ENCODE measurements at regions not wholly inside any gene's neighbourhood (a gene's known extent, or its start where the extent isn't known, plus 50 kb on each side); places are given as distances from the start of the nearest gene placed in this dataset.

DNA sequence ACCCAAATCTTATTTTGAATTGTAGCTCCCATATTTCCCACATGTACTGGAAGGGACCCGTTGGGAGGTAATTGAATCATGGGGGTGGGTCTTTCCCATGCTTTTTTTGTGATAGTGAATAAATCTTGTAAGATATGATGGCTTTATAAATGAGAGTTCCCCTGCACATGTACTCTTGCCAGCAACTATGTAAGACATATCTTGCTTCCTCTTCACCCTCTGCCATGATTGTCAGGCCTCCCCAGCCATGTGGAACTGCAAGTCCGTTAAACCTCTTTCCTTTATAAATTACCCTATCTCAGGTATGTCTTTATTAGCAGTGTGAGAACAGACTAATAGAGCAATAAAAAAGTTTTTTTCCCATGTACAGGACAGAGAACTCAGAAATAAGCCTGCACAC is 468.4 kb upstream of the SPHKAP start:
- Histone ChIP-seq H3K4me1 (no peaks in the 10 kb centered on the region), H3K36me3 (no peaks in the 10 kb centered on the region), H3K27ac (no peak overlapping the region), H3K9me3 (no peaks in the 10 kb centered on the region), H3K4me3 (no peak overlapping the region), H3K27me3 (no peaks in the 10 kb centered on the region)
- intact Hi-C loops (cut with DNase I): no loop called here
- no peak for TF ChIP-seq POLR2AphosphoS5 (IDR thresholded peaks at IDR 0.05; ENCODE audit: insufficient read depth in 1 of 2, low read depth in 1 of 2)
- TF ChIP-seq POLR2A (IDR thresholded peaks at IDR 0.05): no peak
- TF ChIP-seq, protein P1, sequence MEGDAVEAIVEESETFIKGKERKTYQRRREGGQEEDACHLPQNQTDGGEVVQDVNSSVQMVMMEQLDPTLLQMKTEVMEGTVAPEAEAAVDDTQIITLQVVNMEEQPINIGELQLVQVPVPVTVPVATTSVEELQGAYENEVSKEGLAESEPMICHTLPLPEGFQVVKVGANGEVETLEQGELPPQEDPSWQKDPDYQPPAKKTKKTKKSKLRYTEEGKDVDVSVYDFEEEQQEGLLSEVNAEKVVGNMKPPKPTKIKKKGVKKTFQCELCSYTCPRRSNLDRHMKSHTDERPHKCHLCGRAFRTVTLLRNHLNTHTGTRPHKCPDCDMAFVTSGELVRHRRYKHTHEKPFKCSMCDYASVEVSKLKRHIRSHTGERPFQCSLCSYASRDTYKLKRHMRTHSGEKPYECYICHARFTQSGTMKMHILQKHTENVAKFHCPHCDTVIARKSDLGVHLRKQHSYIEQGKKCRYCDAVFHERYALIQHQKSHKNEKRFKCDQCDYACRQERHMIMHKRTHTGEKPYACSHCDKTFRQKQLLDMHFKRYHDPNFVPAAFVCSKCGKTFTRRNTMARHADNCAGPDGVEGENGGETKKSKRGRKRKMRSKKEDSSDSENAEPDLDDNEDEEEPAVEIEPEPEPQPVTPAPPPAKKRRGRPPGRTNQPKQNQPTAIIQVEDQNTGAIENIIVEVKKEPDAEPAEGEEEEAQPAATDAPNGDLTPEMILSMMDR (IDR thresholded peaks at IDR 0.05): no peak
- DNase-seq (ENCODE audit: extremely low spot score in 2 of 2): no peak

DNA sequence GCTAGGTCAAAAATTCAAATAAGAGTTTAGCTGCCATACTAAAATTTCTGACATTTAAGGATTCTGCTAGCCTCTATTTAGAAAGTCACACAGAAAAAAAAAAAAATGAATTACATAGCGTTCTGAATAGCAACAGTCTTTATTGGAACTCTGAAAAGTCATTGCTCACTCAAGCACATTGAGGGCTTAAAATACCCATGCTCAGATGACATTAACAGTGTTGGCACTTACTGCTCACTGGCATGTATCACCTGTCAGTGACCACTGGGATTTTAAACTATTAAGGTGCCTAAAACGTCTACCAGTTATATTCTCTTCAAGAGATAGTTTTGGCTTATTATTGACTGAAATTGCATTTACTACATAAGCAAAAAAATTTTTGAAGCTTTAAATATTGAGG is 468.0 kb upstream of the SPHKAP start:
- H3K27ac ChIP-seq: no peak overlapping the region
- intact Hi-C loops (cut with DNase I): no loop called here
- H3K4me3 ChIP-seq: no peak overlapping the region
- no peaks in the 10 kb centered on the region for H3K27me3 ChIP-seq
- no peaks in the 10 kb centered on the region for H3K9me3 ChIP-seq
- no peaks in the 10 kb centered on the region for H3K36me3 ChIP-seq
- no peak for DNase-seq (ENCODE audit: extremely low spot score in 2 of 2)
- no peaks in the 10 kb centered on the region for H3K4me1 ChIP-seq
- TF ChIP-seq POLR2A (IDR thresholded peaks at IDR 0.05) (no peak), POLR2AphosphoS5 (IDR thresholded peaks at IDR 0.05; ENCODE audit: insufficient read depth in 1 of 2, low read depth in 1 of 2) (no peak)
- TF ChIP-seq, protein P1 (IDR thresholded peaks at IDR 0.05): no peak

DNA sequence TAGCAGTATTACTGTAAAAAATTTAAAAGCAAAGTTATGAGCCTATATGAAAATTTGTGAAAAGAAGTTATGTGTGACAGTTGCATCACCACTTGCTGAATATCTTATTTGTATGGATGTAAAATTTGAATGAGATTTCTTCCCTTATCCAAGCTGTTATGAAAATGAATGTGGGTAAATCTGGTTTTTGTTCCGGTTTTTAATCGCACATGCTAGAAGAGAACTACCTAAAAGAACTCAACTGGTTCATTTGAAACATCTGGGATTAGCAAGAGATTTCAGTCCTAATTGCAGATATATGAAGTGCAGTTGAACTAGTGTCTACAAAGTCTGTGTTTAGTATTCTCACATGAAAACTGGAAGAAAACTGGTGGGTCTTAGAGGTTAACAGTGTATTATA is 467.1 kb upstream of the SPHKAP start:
- Histone ChIP-seq H3K4me1 (no peaks in the 10 kb centered on the region), H3K4me3 (no peak overlapping the region), H3K9me3 (no peaks in the 10 kb centered on the region), H3K27me3 (no peaks in the 10 kb centered on the region), H3K27ac (no peak overlapping the region), H3K36me3 (no peaks in the 10 kb centered on the region)
- intact Hi-C loops (cut with DNase I): no loop called here
- no peak for DNase-seq (ENCODE audit: extremely low spot score in 2 of 2)
- TF ChIP-seq, protein P1 (IDR thresholded peaks at IDR 0.05): no peak
- TF ChIP-seq POLR2AphosphoS5 (IDR thresholded peaks at IDR 0.05; ENCODE audit: insufficient read depth in 1 of 2, low read depth in 1 of 2) (no peak), POLR2A (IDR thresholded peaks at IDR 0.05) (no peak)

DNA sequence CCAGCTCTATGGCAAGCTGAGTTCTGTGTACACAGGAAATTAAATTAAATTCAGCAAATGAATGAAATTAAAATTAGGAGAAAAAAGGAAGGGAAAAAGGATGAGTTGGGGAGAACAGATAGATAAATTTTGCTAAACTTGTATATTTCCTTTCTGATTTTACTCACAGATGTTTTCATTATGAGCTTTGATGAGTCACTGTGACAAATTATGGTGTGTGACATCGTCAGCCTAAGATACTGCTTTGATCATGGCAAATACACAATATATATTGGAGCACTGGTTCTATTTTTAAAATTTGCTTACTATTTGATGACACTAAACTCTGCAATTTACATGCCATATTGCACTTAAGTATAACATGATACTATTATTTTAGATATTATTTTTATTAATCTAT is 464.6 kb upstream of the SPHKAP start:
- DNase-seq (ENCODE audit: extremely low spot score in 2 of 2): no peak
- Histone ChIP-seq H3K27ac (no peak overlapping the region), H3K36me3 (no peaks in the 10 kb centered on the region), H3K9me3 (no peaks in the 10 kb centered on the region), H3K4me1 (no peaks in the 10 kb centered on the region), H3K4me3 (no peak overlapping the region), H3K27me3 (no peaks in the 10 kb centered on the region)
- intact Hi-C loops (cut with DNase I): no loop called here
- TF ChIP-seq, protein P1 (IDR thresholded peaks at IDR 0.05): no peak
- TF ChIP-seq POLR2AphosphoS5 (IDR thresholded peaks at IDR 0.05; ENCODE audit: insufficient read depth in 1 of 2, low read depth in 1 of 2) (no peak), POLR2A (IDR thresholded peaks at IDR 0.05) (no peak)

DNA sequence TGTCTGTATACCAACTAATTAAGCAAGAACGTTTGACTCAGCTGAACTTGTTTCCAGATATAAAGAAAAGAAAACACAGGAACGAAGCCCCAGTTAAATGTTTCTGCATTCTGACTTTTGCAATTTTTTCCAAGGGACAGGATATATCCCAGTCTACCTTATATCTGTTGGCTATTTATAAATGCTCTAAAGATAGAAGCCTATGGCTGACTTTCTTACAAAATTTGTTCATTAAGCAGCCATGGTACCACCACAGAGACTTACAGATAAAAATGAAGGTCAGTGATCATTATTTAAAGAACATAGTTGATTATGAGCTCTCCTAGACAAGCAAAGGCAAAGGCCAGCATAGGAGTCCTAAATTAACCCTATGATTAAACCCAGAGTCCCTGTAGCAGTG is 462.7 kb upstream of the SPHKAP start:
- no peak overlapping the region for H3K4me3 ChIP-seq
- H3K36me3 ChIP-seq: no peaks in the 10 kb centered on the region
- no peaks in the 10 kb centered on the region for H3K27me3 ChIP-seq
- DNase-seq (ENCODE audit: extremely low spot score in 2 of 2): no peak
- H3K27ac ChIP-seq: no peak overlapping the region
- TF ChIP-seq POLR2AphosphoS5 (IDR thresholded peaks at IDR 0.05; ENCODE audit: insufficient read depth in 1 of 2, low read depth in 1 of 2) (no peak), POLR2A (IDR thresholded peaks at IDR 0.05) (no peak)
- TF ChIP-seq, protein P1 (IDR thresholded peaks at IDR 0.05): no peak
- H3K4me1 ChIP-seq: no peaks in the 10 kb centered on the region
- intact Hi-C loops (cut with DNase I): no loop called here
- H3K9me3 ChIP-seq: no peaks in the 10 kb centered on the region

Data from vagina (tissue), 2 donors.